ENCODE measurements at regions not wholly inside any gene's neighbourhood (a gene's known extent, or its start where the extent isn't known, plus 50 kb on each side); places are given as distances from the start of the nearest gene placed in this dataset.
A peak's percentile ranks its signal among the peaks of the same experiment; 100 is the strongest.

- Mint-ChIP-seq H3K9me3 (ENCODE audit: unreplicated experiment) (no peaks in the 10 kb centered on the region), H3K4me3 (ENCODE audit: unreplicated experiment) (no peak overlapping the region)
- TF ChIP-seq CTCF (IDR thresholded peaks at IDR 0.05; ENCODE audit: insufficient read depth, low read depth, low read length) (no peak), EZH2 (IDR thresholded peaks at IDR 0.05; ENCODE audit: insufficient read depth, low read length) (no peak)
Observed at GRCh38 chrX:142043196-142043595, 139.5 kb downstream of the MAGEC1 start.

GRCh38 chrX:142040906-142041305 is 137.2 kb downstream of the MAGEC1 start:
- Histone ChIP-seq H3K27ac (ENCODE audit: low read depth, low read length) (no peak overlapping the region), H3K4me2 (ENCODE audit: low read length) (no peak overlapping the region), H3K9me3 (ENCODE audit: insufficient read depth, low read depth, low read length) (no peaks in the 10 kb centered on the region), H3K36me3 (ENCODE audit: insufficient read depth, low read length) (no peaks in the 10 kb centered on the region), H2AFZ (ENCODE audit: low read depth, low read length) (no peak overlapping the region), H3K27me3 (ENCODE audit: insufficient read depth, low read length) (no peaks in the 10 kb centered on the region), H3K9ac (ENCODE audit: low read length) (no peak overlapping the region), H3K4me1 (ENCODE audit: insufficient read depth, low read length) (no peaks in the 10 kb centered on the region), H4K20me1 (ENCODE audit: insufficient read depth, low read length) (no peaks in the 10 kb centered on the region), H3K4me3 (ENCODE audit: insufficient read depth, low read depth, low read length) (no peak overlapping the region), H3K79me2 (ENCODE audit: insufficient read depth, low read length) (no peaks in the 10 kb centered on the region)
- no peak overlapping the region for H3K4me3 Mint-ChIP-seq (ENCODE audit: unreplicated experiment)
- TF ChIP-seq CTCF (IDR thresholded peaks at IDR 0.05; ENCODE audit: insufficient read depth, low read depth, low read length): no peak
- no peak for TF ChIP-seq EZH2 (IDR thresholded peaks at IDR 0.05; ENCODE audit: insufficient read depth, low read length)
- FAIRE-seq (no peak), DNase-seq (ENCODE audit: low read depth) (no peak)
- H3K4me1 Mint-ChIP-seq (ENCODE audit: low read depth, unreplicated experiment): peaks cover 1% of the 10 kb centered on the region
- H3K9me3 Mint-ChIP-seq (ENCODE audit: unreplicated experiment): no peaks in the 10 kb centered on the region
- no peaks in the 10 kb centered on the region for H3K36me3 Mint-ChIP-seq (ENCODE audit: low read depth, unreplicated experiment)
- H3K27me3 Mint-ChIP-seq (ENCODE audit: low read depth, unreplicated experiment): peaks cover 2% of the 10 kb centered on the region
- no peak overlapping the region for H3K27ac Mint-ChIP-seq (ENCODE audit: unreplicated experiment)

More at GRCh38 chrX:142043196-142043595, 139.5 kb downstream of the MAGEC1 start:
- Histone ChIP-seq H3K36me3 (ENCODE audit: insufficient read depth, low read length) (no peaks in the 10 kb centered on the region), H3K27me3 (ENCODE audit: insufficient read depth, low read length) (no peaks in the 10 kb centered on the region), H3K4me2 (ENCODE audit: low read length) (no peak overlapping the region), H2AFZ (ENCODE audit: low read depth, low read length) (no peak overlapping the region), H4K20me1 (ENCODE audit: insufficient read depth, low read length) (no peaks in the 10 kb centered on the region), H3K9ac (ENCODE audit: low read length) (no peak overlapping the region), H3K4me3 (ENCODE audit: insufficient read depth, low read depth, low read length) (no peak overlapping the region), H3K9me3 (ENCODE audit: insufficient read depth, low read depth, low read length) (no peaks in the 10 kb centered on the region), H3K27ac (ENCODE audit: low read depth, low read length) (no peak overlapping the region), H3K79me2 (ENCODE audit: insufficient read depth, low read length) (no peaks in the 10 kb centered on the region), H3K4me1 (ENCODE audit: insufficient read depth, low read length) (no peaks in the 10 kb centered on the region)
- no peak for FAIRE-seq
- Mint-ChIP-seq H3K4me1 (ENCODE audit: low read depth, unreplicated experiment) (no peaks in the 10 kb centered on the region), H3K27me3 (ENCODE audit: low read depth, unreplicated experiment) (no peaks in the 10 kb centered on the region), H3K27ac (ENCODE audit: unreplicated experiment) (no peak overlapping the region), H3K36me3 (ENCODE audit: low read depth, unreplicated experiment) (no peaks in the 10 kb centered on the region)
- no peak for DNase-seq (ENCODE audit: low read depth)

GRCh38 chrX:142036116-142036515 is 132.4 kb downstream of the MAGEC1 start:
- H3K36me3 ChIP-seq (ENCODE audit: insufficient read depth, low read length): no peaks in the 10 kb centered on the region
- no peaks in the 10 kb centered on the region for H3K4me1 ChIP-seq (ENCODE audit: insufficient read depth, low read length)
- H3K9me3 Mint-ChIP-seq (ENCODE audit: unreplicated experiment): no peaks in the 10 kb centered on the region
- H3K9me3 ChIP-seq (ENCODE audit: insufficient read depth, low read depth, low read length): no peaks in the 10 kb centered on the region
- no peak for TF ChIP-seq CTCF (IDR thresholded peaks at IDR 0.05; ENCODE audit: insufficient read depth, low read depth, low read length)
- TF ChIP-seq EZH2 (IDR thresholded peaks at IDR 0.05; ENCODE audit: insufficient read depth, low read length): no peak
- peaks cover 2% of the 10 kb centered on the region for H3K27me3 Mint-ChIP-seq (ENCODE audit: low read depth, unreplicated experiment)
- peak; percentile 48 for DNase-seq (ENCODE audit: low read depth)
- no peaks in the 10 kb centered on the region for H3K27me3 ChIP-seq (ENCODE audit: insufficient read depth, low read length)
- no peak overlapping the region for H3K4me3 ChIP-seq (ENCODE audit: insufficient read depth, low read depth, low read length)
- H3K79me2 ChIP-seq (ENCODE audit: insufficient read depth, low read length): no peaks in the 10 kb centered on the region
- H3K4me2 ChIP-seq (ENCODE audit: low read length): no peak overlapping the region
- FAIRE-seq: no peak
- H3K9ac ChIP-seq (ENCODE audit: low read length): no peak overlapping the region
- H3K4me3 Mint-ChIP-seq (ENCODE audit: unreplicated experiment): no peak overlapping the region
- H3K36me3 Mint-ChIP-seq (ENCODE audit: low read depth, unreplicated experiment): no peaks in the 10 kb centered on the region
- H3K27ac ChIP-seq (ENCODE audit: low read depth, low read length): no peak overlapping the region
- H4K20me1 ChIP-seq (ENCODE audit: insufficient read depth, low read length): no peaks in the 10 kb centered on the region
- no peak overlapping the region for H3K27ac Mint-ChIP-seq (ENCODE audit: unreplicated experiment)
- no peak overlapping the region for H2AFZ ChIP-seq (ENCODE audit: low read depth, low read length)
- H3K4me1 Mint-ChIP-seq (ENCODE audit: low read depth, unreplicated experiment): peaks cover 1% of the 10 kb centered on the region

Measured in astrocyte (in vitro differentiated cells and primary cell).